SU-DHL-6 (cell line): ENCODE measurements at regions not wholly inside any gene's neighbourhood (a gene's known extent, or its start where the extent isn't known, plus 50 kb on each side); places are given as distances from the start of the nearest gene placed in this dataset.

Experiments used
- H2AFZ ChIP-seq: fragments of 200-600 bp; sonication (generic); 2 replicates; pipeline ENCODE4 v1.6.1; 2014; ENCODE audit warnings: low read depth, mild to moderate bottlenecking, moderate library complexity, mixed read lengths, antibody characterized with exemption, low read length; ENCODE audit not compliant: severe bottlenecking
- H3F3A ChIP-seq: fragments of 200-600 bp; shearing (Covaris generic); 2 replicates; pipeline ENCODE4 v1.6.0; 2016; ENCODE audit warnings: antibody characterized with exemption, mild to moderate bottlenecking; ENCODE audit not compliant: insufficient read depth
- H3K27ac ChIP-seq: fragments of 200-600 bp; sonication (generic); 2 replicates; pipeline ENCODE4 v1.5.1; 2016; ENCODE audit warnings: low read depth, mild to moderate bottlenecking, low read length, moderate library complexity, mixed read lengths
- H3K27me3 ChIP-seq: fragments of 200-600 bp; sonication (generic), shearing (Covaris generic); 2 replicates; pipeline ENCODE4 v1.6.0; 2014; ENCODE audit warnings: mild to moderate bottlenecking, low read length
- H3K36me3 ChIP-seq: fragments of 200-600 bp; sonication (generic); 2 replicates; pipeline ENCODE4 v1.6.1; 2014; ENCODE audit warnings: mild to moderate bottlenecking, low read length, mixed read lengths
- H3K4me2 ChIP-seq: fragments of 300-600, 200-600 bp; shearing (Covaris generic), sonication (generic); 2 replicates; pipeline ENCODE4 v1.6.0; 2014; ENCODE audit warnings: low read length, low read depth, mild to moderate bottlenecking; ENCODE audit not compliant: poor library complexity, severe bottlenecking
- H3K4me3 ChIP-seq: fragments of 200-600 bp; sonication (generic); 2 replicates; pipeline ENCODE4 v1.5.1; 2014; ENCODE audit warnings: antibody characterized with exemption, low read length, mild to moderate bottlenecking, mixed read lengths; ENCODE audit not compliant: insufficient read depth, poor library complexity, severe bottlenecking
- H3K79me2 ChIP-seq: fragments of 200-600 bp; sonication (generic); 2 replicates; pipeline ENCODE4 v1.6.1; 2014; ENCODE audit warnings: mild to moderate bottlenecking, low read length, moderate library complexity; ENCODE audit not compliant: insufficient read depth
- H3K9ac ChIP-seq: fragments of 200-600 bp; sonication (generic); 2 replicates; pipeline ENCODE4 v1.7.0; 2014; ENCODE audit warnings: mild to moderate bottlenecking, low read length
- H3K9me2 ChIP-seq: fragments of 200-600 bp; sonication (generic); replicated peaks from 2 replicates; pipeline ENCODE4 v1.6.1; 2014; ENCODE audit warnings: low read length; ENCODE audit not compliant: insufficient read depth
- H3K9me3 ChIP-seq: fragments of 200-600 bp; sonication (generic); 2 replicates; pipeline ENCODE4 v1.6.1; 2014; ENCODE audit warnings: low read length, mixed read lengths; ENCODE audit not compliant: insufficient read depth
- H4K20me1 ChIP-seq: fragments of 200-600 bp; sonication (generic); 2 replicates; pipeline ENCODE4 v1.6.1; 2014; ENCODE audit warnings: low read depth, mild to moderate bottlenecking, antibody characterized with exemption, low read length, moderate library complexity, mixed read lengths
- CTCF ChIP-seq: fragments of 200-600 bp; sonication (generic); IDR thresholded peaks from one replicate; pipeline ENCODE4 v1.5.1; 2017; ENCODE audit warnings: antibody characterized with exemption, mild to moderate bottlenecking, low read length, moderate library complexity; ENCODE audit not compliant: insufficient read depth, poor library complexity, severe bottlenecking
- EZH2phosphoT487 ChIP-seq: fragments of 200-600 bp; sonication (generic), shearing (Covaris generic); conservative IDR thresholded peaks from 2 replicates; pipeline ENCODE4 v1.6.1; 2018; ENCODE audit warnings: mild to moderate bottlenecking, antibody characterized with exemption, low read length, moderate library complexity, mixed read lengths

GRCh38 chr12:69074556-69075349 lies 141.8 kb upstream of the CPM start:
- H3F3A ChIP-seq = no peaks in the 10 kb centered on the region
- no peaks in the 10 kb centered on the region for H3K9me3 ChIP-seq
- no peaks in the 10 kb centered on the region for H3K36me3 ChIP-seq
- H4K20me1 ChIP-seq = no peaks in the 10 kb centered on the region
- 0 out of 2 replicates have a peak, but pooled peaks cover 2% of the 10 kb centered on the region for H3K27me3 ChIP-seq
- H3K4me3 ChIP-seq = no peak overlapping the region
- H3K9me2 ChIP-seq = no peaks in the 10 kb centered on the region
- no peak overlapping the region for H3K27ac ChIP-seq
- H2AFZ ChIP-seq = no peak overlapping the region
- no peak overlapping the region for H3K4me2 ChIP-seq
- TF ChIP-seq CTCF = no peak
- TF ChIP-seq EZH2phosphoT487 = no peak
- H3K79me2 ChIP-seq = no peaks in the 10 kb centered on the region
- H3K9ac ChIP-seq = no peak overlapping the region

- Histone ChIP-seq H3K9me2 (no peaks in the 10 kb centered on the region), H3K9ac (no peak overlapping the region), H3K27ac (no peak overlapping the region), H2AFZ (no peak overlapping the region), H3F3A (no peaks in the 10 kb centered on the region), H3K9me3 (no peaks in the 10 kb centered on the region), H3K4me2 (no peak overlapping the region), H4K20me1 (no peaks in the 10 kb centered on the region), H3K36me3 (no peaks in the 10 kb centered on the region), H3K79me2 (no peaks in the 10 kb centered on the region), H3K4me3 (no peak overlapping the region), H3K27me3 (no peaks in the 10 kb centered on the region)
- TF ChIP-seq CTCF (no peak), EZH2phosphoT487 (no peak)
These were observed 150.7 kb upstream of the CPM start for GRCh38 chr12:69083689-69084088.

- H3F3A ChIP-seq = no peaks in the 10 kb centered on the region
- H3K79me2 ChIP-seq = no peaks in the 10 kb centered on the region
- TF ChIP-seq CTCF = no peak
- no peak for TF ChIP-seq EZH2phosphoT487
- H3K27ac ChIP-seq = no peak overlapping the region
- no peaks in the 10 kb centered on the region for H3K9me3 ChIP-seq
- no peaks in the 10 kb centered on the region for H3K9me2 ChIP-seq
- H3K27me3 ChIP-seq = no peaks in the 10 kb centered on the region
- H3K4me2 ChIP-seq = no peak overlapping the region
- no peak overlapping the region for H3K4me3 ChIP-seq
- H2AFZ ChIP-seq = no peak overlapping the region
- H3K36me3 ChIP-seq = no peaks in the 10 kb centered on the region
- no peak overlapping the region for H3K9ac ChIP-seq
- no peaks in the 10 kb centered on the region for H4K20me1 ChIP-seq
These were observed 151.9 kb upstream of the CPM start for GRCh38 chr12:69084816-69085378.
